Adrenal gland (tissue), 9 donors: ENCODE measurements at regions not wholly inside any gene's neighbourhood (a gene's known extent, or its start where the extent isn't known, plus 50 kb on each side); places are given as distances from the start of the nearest gene placed in this dataset.

ENCODE experiments used
- DNase-seq, 7 donors: peaks; one replicate each; pipeline ENCODE4 v3.0.0-alpha.2; 2019 to 2020
- H3K27ac ChIP-seq, 5 donors: fragments of 200-600 bp; sonication (generic) in 4 of 5; 1 replicate in 3 of 5; 2 replicates in 2 of 5; pipeline versions ENCODE4 v1.5.1 to v1.8.0; 2016 to 2020; ENCODE audit warnings: mild to moderate bottlenecking in 1 of 5
- H3K27me3 ChIP-seq: fragments of 200-600 bp; 2 replicates; pipeline ENCODE4 v1.8.0; 2021
- H3K36me3 ChIP-seq, 2 donors: fragments of 200-600 bp; replicated peaks in 1 of 2; 1 replicate in 1 of 2; 2 replicates in 1 of 2; pipeline versions ENCODE4 v1.5.1 to v1.8.0; 2018 to 2022
- H3K4me1 ChIP-seq, 2 donors: fragments of 200-600 bp; replicated peaks in 1 of 2; 1 replicate in 1 of 2; 2 replicates in 1 of 2; pipeline versions ENCODE4 v1.5.1 to v1.8.0; 2018 to 2021
- H3K4me3 ChIP-seq, 4 donors: fragments of 200-600 bp; sonication (generic) in 3 of 4; one replicate each; pipeline ENCODE4 v1.5.1; 2016 to 2018
- H3K9me3 ChIP-seq, 3 donors: fragments of 200-600 bp; sonication (generic) in 1 of 3; replicated peaks in 1 of 3; 1 replicate in 2 of 3; 2 replicates in 1 of 3; pipeline versions ENCODE4 v1.5.1 to v1.8.0; 2016 to 2021
- CTCF ChIP-seq, 6 experiments: fragments of 450-650 bp in 4 of 6; fragments of 200-600 bp in 2 of 6; sonication (generic) in 1 of 6; IDR thresholded peaks; 1 replicate in 5 of 6; 2 replicates in 1 of 6; pipeline versions ENCODE4 v1.5.1 to v1.8.0; 2016 to 2021; ENCODE audit warnings: antibody characterized with exemption in 6 of 6, mild to moderate bottlenecking in 2 of 6, moderate library complexity in 1 of 6
- POLR2A ChIP-seq, 2 donors: fragments of 450-650 bp; IDR thresholded peaks; one replicate each; pipeline ENCODE4 v1.6.1; 2017; ENCODE audit warnings: antibody characterized with exemption in 2 of 2, mild to moderate bottlenecking in 2 of 2, moderate library complexity in 1 of 2
- WGBS, 4 donors: extraction: QIAGEN DNeasy Blood & Tissue Kit in 2 of 4; methylation state at CpG; one replicate each; pipeline versions ENCODE4 v1.1.5 to v1.1.7; 2013 to 2017; 5-methylcytosine and 5-hydroxymethylcytosine counted together
- intact Hi-C, 2 donors: fragments of 100-400 bp; cut with DNase I; formaldehyde crosslinking; loops; one replicate each; pipeline versions ENCODE4 v1.14.1 to v1.15.0; 2022 to 2023
- donor health status: healthy with polysubstance abuse.
- donor health status: Bipolar disorder and iron deficiency.
- donor health status: DM: yes; HTN: yes; CAD: no.
- donor health status: DM: no; HTN: no; CAD: no.
- donor health status: DM: no; HTN: no; CAD: no.

DNA sequence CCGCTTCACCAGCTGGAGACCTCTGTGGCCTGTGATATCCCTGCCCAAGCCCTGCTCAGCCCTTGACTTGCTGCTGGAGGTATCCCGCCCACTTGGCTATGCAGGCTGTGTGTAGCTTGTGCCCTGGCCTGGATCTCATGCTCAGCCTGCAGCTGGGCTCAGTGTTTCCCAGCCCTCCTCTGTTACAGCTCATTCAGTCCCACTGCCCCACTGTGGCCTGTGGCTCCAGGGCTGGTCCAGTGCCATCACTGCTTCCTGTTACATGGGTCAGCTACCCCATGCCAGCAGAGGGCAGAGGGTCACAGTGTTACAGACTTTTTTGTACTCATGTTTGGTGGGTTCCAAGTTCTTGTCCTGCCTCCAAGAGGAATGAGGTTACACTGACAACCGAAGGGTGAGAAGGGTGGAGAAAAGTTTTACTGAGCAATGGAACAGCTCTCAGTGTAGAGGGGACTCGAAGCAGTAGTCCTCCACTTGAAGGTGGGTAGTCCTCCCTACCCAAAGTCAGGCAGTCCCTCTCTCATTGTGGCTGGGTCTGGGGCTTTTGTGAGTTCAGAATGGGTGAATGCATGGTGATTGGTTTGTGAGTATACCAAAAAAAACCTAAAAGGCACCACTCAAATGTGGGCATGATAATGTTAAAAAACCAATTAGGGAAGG is 100.4 kb downstream of the ANKRD7 start:
- no peak overlapping the region for H3K27ac ChIP-seq
- intact Hi-C loops, result no loop called here
- H3K36me3 ChIP-seq, result no peaks in the 10 kb centered on the region
- H3K27me3 ChIP-seq, result no peaks in the 10 kb centered on the region
- TF ChIP-seq CTCF (IDR thresholded peaks at IDR 0.05) (no peak), POLR2A (IDR thresholded peaks at IDR 0.05) (no peak)
- H3K4me3 ChIP-seq, result no peak overlapping the region
- no peaks in the 10 kb centered on the region for H3K9me3 ChIP-seq
- DNase-seq, result no peak
- no peaks in the 10 kb centered on the region for H3K4me1 ChIP-seq
- 81 to 88% (median 88%) methylated on average over 4 of the region's 4 CpGs for WGBS, 4 donors

- H3K9me3 ChIP-seq, result no peaks in the 10 kb centered on the region
- no peak overlapping the region for H3K27ac ChIP-seq
- no peak for DNase-seq
- H3K27me3 ChIP-seq, result no peaks in the 10 kb centered on the region
- H3K4me1 ChIP-seq, result no peaks in the 10 kb centered on the region
- intact Hi-C loops, result no loop called here
- no peaks in the 10 kb centered on the region for H3K36me3 ChIP-seq
- TF ChIP-seq CTCF (IDR thresholded peaks at IDR 0.05) (no peak), POLR2A (IDR thresholded peaks at IDR 0.05) (no peak)
- H3K4me3 ChIP-seq, result no peak overlapping the region
Observed at GRCh38 chr7:118325450-118325808, 100.9 kb downstream of the ANKRD7 start.

- H3K9me3 ChIP-seq, result no peaks in the 10 kb centered on the region
- no peaks in the 10 kb centered on the region for H3K27me3 ChIP-seq
- DNase-seq, result no peak
- 28 to 36% (median 35%) methylated on average over 2 of the region's 2 CpGs for WGBS, 4 donors
- H3K4me3 ChIP-seq, result no peak overlapping the region
- intact Hi-C loops, result no loop called here
- no peaks in the 10 kb centered on the region for H3K36me3 ChIP-seq
- no peak overlapping the region for H3K27ac ChIP-seq
- H3K4me1 ChIP-seq, result no peaks in the 10 kb centered on the region
- TF ChIP-seq CTCF (IDR thresholded peaks at IDR 0.05), result no peak
- no peak for TF ChIP-seq POLR2A (IDR thresholded peaks at IDR 0.05)
Observed at GRCh38 chr7:118327174-118327573, 102.7 kb downstream of the ANKRD7 start.

GRCh38 chr7:118328505-118329211 is 104.2 kb downstream of the ANKRD7 start:
- no peaks in the 10 kb centered on the region for H3K27me3 ChIP-seq
- WGBS, 4 donors, result 75 to 81% (median 79%) methylated on average over 11 of the region's 11 CpGs
- no peak overlapping the region for H3K4me3 ChIP-seq
- no peak for TF ChIP-seq CTCF (IDR thresholded peaks at IDR 0.05)
- TF ChIP-seq POLR2A (IDR thresholded peaks at IDR 0.05), result no peak
- no peaks in the 10 kb centered on the region for H3K4me1 ChIP-seq
- intact Hi-C loops, result no loop called here
- no peaks in the 10 kb centered on the region for H3K9me3 ChIP-seq
- H3K36me3 ChIP-seq, result no peaks in the 10 kb centered on the region
- no peak for DNase-seq
- H3K27ac ChIP-seq, result no peak overlapping the region
